ENCODE measurements at regions not wholly inside any gene's neighbourhood (a gene's known extent, or its start where the extent isn't known, plus 50 kb on each side); places are given as distances from the start of the nearest gene placed in this dataset.
"Not testable (repeated sequence)": the region's sequence is repeated elsewhere in the genome, so short reads cannot be mapped to it uniquely, and the experiment has no call there.

DNA sequence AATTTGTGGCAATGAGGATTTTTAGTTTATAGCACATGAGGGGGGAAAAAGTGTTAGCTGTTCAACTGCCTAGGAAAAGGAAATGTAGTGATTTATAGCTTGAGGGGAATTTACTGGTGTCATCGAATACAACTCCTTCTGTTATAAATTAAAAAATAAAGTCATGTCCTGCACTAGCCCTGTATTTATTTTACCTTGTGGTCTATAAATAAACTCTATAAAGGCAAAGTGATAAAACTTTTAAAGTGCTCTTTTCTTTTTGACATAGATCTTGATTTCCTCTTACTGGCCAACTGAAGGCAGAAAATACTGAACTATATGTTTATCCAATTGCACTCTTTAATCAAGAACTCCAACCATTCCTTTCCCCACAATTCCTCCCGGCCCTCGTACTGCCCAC is 672.1 kb upstream of the SLIT2 start:
- no peak for DNase-seq

DNA sequence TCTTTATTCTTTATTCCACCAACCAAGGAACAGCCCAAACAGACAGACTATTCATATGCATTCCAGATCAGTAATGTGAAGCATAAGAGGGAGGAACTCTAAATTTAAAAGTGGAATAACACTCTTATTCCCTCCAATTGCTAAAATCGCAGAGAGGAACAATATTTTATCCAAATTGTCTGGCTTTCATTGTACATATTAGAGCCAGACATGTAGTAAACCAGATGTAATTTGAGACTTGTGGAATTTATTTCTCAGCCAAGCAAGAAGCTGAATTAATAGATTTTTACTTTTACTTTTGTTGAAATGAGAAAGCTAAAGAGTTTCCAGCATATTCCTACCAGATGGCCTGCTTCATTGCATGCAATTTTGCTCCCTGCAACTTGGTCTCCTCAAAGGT is 674.6 kb upstream of the SLIT2 start:
- DNase-seq = no peak

DNA sequence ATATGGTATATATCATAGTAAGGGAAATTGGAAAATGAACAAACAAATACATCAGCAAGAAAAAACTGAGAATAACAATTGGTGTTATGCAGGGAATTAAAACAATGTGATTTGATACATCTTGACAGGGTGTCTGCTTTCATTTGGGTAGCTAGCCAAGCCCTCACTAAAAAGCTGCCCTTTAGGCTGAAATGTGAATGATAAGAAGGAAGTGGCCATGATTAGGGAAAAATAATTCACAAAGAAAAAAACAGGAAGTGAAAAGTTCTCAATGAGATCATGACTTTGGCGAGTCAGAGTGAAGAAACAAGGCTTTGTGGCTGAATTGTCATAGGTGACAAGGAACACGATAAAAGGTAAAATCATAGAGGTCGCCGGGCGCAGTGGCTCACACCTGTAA is 675.8 kb upstream of the SLIT2 start:
- no peak for DNase-seq

DNA sequence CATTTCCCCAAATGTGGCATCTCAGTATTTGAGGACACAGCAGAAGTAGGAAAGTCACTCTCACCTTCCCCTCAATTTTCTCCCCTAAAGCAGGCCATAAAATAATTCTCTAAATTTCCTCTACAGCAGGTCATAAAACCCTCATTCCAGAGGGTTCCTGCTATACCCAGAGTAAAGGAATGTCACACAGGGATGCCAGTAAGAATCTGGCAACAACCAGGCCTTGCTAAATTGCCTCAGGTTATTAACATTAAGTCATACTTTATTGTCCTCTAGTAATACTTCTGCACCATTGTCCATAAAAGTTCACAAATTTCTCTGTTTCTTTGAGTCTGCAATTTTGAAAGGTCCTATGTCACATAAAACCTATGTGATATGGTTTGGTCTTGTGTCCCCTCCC is 685.7 kb upstream of the SLIT2 start:
- DNase-seq = no peak

DNA sequence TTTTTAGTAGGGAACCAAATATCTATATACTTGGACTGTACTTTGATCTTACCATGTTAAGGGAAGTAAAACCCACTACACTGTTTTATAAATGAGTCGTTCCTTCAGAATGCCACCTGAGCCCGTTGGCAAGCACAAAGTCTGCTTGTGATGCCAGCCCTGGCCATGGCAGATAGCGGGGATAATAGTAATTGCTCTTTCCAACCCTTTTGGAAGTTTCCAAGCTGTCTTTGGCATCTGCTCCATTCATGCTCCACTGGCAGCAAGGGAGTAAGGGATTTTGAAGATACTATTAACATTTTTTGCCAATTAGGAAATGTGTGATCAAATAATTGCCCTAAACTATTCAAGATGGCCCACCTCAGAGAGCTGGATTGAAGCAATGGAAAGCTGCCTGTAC is 689.2 kb upstream of the SLIT2 start:
- DNase-seq = no peak

DNA sequence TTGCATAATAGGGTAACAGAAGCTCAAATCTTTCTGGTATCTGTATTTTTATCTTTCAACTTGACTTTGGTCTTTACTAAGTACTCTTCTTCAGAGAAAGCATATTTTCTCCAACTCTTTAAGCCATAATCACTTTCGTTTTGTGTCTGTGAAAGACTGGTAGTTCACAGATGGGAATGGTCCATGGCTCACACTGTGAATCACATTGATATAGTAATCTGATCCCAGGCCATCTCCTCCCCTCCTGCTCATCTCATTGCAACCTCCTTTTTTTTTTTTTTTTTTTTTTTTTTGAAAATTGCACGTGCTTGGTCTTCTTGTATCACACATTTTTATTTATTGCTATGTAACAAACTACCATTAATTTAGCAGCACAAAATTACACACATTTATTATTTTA is 694.5 kb upstream of the SLIT2 start:
- DNase-seq = no peak

DNA sequence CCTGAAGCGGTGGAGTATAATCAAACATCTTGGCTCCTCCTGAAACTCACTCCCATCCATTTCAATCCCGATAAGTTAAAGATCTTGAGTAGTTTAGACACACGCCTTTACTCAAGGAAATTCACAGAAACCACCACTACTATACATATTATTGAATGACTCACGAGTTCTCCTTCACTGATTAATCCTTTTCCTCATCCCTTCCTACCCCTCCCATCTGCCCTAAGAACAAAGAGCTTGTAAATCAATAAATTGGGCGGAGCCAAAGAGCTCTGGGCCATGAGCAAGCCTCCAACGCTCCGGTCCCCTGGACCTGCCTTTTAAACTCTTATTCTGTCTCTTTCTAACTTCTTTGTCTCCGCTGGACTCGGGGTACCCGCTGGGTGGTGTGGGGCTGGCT is 695.4 kb upstream of the SLIT2 start:
- not testable (repeated sequence) for DNase-seq

DNA sequence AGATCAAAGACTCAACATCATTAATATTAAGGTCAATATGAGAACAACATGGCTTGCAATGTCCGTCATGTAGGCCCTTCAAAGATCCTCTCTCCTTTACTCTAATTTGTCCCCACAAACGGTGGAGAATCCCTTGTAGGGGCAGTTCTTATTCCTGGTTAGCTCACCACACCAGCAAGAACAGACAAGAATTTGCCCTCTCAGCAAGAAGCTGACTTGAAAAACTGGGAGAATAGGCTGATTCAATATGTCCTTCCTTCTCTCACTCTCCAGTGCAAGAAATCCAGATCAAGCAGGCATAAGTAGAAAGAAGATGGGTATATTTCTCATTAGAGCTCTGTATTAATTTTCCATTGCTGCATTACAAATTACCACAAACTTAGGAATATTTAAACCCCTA is 704.2 kb upstream of the SLIT2 start:
- DNase-seq = no peak

DNA sequence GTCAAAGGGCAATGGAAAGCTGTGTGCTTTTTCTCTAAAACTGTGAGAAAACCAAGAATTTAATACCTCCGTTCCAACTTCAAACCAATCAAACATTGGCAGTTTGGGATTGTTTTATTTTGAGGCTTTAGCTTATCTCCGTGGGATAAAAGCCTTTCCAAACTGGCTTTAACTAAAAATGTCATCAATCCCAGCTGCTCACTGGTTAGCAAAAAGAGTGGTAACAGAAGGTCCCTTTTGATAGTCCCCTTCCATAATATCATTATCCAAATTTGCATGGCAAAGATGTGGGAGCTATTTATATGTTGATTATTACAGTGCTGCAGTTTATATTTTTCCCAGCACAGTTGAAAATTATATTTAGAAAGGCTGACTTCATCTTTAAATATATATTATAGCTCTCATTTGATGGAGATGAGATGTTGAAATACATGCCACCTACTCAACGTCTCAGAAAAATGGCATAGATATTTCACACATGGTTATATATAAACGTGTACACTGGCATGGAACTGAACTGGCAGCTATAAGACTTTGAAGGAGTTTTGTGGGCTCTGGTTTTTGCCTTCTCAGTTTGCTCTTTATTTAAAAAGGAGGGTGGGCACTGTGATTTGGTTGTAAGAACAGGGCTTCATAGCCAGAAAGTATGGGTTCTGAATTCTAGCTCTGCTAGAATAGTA is 707.1 kb upstream of the SLIT2 start:
- no peak for DNase-seq

DNA sequence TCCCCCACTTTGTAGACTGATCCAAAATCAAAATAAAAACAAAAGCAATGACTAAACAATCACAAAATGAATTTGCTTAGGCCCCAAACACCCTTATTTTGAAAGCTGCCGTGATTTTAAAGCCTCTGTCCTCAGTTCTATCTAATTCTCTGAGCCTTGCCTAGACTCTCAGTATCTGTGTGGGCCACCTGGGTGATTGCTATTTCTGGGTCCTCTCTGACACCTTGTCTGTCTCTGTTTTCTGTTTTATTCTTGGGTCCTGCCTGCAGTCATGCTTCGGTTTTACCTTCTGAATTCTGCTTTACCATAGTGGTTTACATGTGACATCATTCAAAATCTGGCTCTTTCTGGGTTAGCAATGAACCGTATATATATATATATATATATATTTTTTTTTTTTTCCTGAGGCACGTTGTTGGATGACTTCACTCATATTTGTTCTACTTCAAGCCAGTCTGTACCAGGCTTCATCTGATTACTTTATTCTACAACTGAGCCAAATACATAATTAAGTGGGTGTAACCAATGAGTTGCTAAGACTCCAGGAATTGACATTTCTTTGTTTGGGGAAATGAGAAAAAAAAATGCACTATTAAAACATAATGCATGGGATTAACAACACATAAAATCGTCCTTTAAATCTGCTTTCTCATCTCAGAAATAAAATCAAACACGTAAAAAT is 710.7 kb upstream of the SLIT2 start:
- no peak for DNase-seq

DNA sequence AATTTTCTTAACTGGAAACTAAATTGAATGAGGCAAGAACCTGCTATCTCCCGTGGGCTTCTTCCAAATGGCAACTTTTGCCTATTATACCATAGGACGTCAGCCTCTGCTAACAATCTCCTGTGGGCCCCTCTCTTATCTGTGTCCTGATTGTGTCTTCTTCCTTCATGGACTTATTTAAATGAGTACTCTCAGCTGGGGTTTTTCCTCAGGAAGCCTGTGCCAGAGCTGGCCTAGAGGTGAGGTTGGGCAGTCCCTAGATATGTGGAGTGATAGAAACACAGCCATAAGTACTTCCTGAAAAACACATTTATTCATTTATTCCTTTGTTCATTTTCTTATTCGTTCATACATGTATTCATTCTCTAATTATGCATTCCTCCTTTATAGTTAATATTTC is 712.5 kb upstream of the SLIT2 start:
- no peak for DNase-seq

DNA sequence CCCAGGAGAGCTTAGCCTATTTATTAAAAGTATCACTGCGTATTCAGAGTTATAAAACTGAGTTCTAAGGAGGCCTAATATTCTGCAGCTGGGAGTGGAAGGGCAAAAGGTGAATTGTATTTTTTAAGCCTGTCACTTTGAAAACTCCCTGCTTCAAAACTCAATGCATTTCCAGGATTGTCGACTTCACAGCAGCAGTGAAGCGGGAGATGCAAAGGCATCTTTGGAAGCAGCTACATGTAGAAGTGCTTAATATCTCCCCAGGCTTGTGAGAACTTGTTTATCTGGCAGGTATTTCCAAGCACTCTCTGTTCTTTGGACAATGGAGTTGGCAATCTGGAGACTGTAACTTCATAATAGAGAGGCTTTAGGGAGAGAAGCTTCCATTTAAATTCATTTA is 717.5 kb upstream of the SLIT2 start:
- DNase-seq = no peak

DNA sequence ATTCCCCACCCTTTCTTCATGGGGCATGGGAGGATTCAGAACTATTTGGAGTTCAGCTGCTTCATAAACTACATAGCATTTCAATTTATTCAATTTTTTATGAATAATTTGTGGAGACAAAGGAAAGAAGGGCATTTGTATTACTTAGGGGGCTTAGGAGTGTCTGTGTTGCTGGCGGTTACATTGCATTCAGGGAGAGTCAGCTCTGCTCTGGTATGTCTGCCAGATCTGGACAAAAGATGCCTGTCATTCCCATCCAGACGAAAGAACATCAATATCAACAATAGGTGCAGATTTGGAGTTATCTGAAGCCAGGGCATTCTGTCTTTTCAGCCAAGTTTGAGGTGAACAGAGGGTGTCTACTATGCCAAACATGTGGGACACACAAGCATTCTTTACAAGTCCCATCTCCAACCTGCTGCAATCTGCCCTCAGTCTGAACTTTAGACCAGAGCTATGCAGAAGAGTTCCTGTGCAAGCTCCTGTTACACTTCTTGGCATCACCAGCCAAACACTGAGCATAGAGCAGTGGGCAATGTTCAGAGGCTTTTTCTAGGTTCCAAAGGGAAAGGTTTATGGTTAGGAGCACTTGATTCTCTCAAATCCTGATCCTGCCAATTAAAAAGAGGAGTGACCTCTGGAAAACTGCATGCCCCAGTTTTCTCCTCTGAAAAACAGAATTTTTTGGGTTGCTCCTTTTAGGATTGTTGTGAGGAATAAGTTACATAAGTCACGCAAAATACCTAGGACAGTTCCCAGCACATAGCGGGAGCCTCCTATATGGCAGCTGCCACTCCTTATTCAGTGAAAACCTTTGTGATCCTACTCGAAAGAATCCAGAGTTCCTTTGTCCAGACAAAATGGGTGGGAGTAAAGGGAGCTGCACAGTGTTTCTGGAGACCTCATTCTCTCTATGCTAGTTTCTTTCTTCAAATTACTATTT is 719.5 kb upstream of the SLIT2 start:
- no peak for DNase-seq

DNA sequence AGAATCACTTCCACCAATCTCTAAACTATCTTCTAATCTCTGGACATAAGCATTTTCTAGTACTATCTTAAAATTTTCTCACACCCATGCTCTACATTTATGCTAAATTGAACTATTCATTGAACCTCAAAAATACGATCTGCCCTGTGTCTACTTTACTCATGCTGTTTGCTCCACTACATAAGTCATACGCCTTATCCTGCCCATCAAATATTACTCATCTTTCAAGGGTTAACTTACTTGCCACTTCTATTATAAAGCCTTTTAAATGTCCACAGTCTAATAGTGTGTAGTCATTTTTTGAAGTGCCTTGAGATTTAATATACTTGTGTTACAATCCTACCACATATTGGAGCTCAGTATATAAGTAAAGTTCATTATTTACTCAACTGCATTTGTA is 727.7 kb upstream of the SLIT2 start:
- DNase-seq = no peak

DNA sequence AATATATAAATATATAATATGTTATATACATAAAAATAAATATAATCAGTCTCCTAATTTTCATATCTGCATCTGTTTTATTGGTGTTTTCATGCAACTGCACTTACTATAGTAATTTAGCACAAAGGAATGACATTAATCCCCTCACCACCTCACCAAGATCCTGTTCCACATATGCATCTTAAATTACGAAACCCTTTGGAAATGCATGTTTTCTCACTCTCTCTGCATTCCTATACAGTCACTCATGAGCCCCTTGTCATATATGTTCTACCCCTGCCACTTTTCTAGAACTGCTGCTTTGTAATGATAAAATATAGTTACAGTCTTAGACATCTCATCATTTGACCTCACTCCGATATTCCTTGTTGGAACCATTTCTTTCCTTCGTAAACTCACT is 728.7 kb upstream of the SLIT2 start:
- no peak for DNase-seq

DNA sequence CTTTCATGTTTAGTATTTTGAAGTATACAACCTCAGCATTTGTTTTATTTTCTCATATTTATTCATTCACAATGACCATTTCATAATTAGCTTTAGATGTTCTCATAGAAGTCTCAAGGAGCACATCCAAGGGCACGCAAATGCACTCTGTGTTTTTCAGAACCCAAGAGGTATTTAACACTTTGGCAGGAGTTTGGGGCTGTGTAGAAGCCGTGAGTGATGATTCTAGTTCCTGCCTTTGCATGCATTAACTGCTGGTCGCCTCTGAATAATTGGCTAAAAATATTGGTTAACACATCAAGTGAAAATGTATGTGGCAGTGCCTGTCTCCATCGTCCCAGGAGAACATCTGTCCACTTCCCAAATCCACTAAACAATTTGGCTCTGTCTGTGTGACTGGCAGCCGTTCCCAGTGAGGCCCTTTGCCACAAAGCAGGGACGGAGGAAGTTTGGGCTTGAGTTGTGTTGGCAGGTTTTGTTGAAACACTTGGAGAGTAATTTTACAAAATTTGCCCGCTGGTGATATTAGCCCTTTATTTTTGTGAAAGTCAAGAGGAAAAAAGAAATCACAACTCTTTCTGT is 730.7 kb upstream of the SLIT2 start:
- DNase-seq = no peak

DNA sequence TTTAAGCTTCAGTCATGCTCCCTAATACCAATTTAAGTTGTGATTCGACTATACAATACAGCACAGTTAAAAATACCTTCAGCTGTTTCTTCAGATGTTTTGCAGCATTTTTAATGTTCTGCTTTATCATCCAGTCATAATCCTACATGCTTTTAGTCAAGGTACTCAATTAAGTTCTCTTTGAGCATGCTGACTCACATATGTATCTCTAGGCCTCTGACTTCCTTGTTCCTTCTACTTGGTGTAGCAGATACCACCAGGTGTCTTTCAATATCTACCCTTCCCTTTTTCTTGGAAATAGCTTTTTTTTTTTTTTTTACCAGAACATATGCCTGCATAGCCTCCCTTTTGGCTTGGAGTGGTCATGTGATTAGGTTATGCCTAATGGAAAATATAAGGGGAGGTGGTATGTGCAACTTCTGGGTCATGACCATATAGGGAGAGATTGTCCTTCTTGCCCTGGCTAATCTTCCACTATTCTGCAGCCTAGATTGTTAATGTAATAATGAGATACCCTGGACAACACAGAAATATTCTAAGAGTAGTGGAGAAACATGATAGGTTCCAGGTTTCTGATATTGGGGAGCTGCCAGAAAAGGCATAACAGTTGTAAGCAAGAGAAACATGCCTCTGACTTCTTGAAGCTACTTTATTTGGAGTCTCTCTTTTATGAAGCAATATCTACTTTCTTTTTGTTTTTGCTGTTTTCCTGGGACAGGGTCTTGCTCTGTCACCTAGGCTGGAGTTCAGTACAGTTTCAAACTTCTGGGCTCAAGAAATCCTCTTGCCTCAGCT is 737.2 kb upstream of the SLIT2 start:
- DNase-seq = no peak

DNA sequence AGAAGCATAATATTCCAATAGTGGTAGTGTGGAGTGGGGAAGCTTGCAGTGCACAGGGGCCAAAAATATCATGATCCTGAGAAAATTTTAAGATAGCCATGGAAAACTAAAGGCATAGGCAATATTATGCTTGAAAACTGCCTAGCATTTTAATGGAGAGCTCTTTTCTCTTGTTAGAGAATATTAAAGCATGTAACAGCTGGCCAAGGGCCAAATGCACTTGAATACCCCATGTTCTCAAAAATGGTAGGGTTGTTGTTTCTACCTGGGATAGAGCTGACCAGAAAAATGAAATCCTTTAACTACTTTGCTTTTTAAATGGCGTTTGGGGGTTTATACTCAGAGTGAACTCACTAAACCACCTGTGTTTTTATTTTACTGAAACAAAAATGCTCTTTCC is 739.6 kb upstream of the SLIT2 start:
- no peak for DNase-seq

DNA sequence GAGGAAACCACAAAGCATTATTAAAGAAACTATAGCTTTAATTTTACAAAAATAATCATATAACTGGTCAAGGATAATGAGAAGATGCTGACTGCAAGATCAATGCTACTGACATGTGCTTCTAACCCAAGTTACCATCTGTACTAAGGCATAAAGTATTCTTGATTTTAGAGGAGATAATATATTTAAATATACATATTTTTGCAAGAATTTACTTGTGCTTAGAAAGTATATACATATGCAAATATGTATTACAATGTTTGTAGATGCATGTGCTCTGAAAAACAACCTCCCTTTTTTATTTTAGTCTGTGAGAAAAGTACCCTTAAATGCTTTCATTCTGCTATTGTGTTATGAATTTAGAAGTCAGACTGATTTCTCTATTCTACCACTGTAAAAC is 740.7 kb upstream of the SLIT2 start:
- no peak for DNase-seq

DNA sequence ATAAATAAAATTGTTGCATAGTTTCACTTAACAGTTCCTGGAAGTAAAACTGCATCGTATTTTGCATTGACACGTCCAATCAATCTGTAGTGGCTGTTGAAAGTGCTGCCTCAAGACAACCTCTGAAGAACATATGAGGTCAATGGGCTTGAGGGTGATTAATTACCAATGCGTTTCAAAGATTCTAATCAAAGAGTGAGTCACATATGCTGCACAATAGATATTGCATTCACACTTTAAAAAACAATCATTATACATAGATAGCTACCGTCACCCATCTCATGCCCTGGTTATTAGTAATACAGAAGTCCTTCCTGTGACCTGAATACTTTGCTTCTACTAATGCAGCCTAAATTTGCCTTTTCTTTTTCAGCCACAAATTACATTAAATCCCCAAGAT is 743.3 kb upstream of the SLIT2 start:
- no peak for DNase-seq

DNA sequence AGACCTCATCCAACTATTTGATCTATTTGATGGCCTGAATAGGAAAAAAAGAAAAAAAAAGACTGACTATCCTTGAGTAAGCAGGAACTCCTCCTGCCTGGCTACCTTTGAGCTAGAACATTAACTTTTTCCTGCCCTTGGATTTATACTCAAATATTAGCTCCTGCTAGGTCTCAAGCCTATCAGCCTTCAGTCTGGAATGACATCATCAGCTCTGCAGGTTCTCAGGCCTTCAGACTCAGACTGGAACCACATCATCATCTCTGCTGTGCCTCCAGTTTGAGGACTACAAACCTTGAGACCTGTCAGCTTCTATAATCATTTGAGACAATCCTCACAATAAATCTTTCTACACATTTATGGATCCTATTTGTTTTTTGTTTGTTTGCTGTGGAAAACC is 754.0 kb upstream of the SLIT2 start:
- DNase-seq = no peak

DNA sequence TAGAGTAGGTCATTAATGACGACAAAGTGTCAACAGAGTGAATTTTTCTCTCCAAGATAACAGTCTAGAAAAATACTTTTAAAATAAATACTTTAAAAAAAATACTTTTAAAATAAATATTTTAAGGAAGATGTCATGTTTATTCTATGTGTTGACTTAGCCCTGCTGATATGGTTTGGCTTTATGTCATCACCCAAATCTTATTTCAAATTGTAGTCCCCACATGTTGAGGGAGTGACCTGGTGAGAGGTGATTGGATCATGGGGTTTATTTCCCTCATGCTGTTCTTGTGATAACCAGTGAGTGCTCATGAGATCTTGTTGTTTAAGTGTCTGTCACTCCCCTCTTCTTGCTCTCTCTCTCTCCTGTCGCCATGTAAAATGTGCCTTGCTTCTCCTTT is 754.9 kb upstream of the SLIT2 start:
- DNase-seq = no peak

DNA sequence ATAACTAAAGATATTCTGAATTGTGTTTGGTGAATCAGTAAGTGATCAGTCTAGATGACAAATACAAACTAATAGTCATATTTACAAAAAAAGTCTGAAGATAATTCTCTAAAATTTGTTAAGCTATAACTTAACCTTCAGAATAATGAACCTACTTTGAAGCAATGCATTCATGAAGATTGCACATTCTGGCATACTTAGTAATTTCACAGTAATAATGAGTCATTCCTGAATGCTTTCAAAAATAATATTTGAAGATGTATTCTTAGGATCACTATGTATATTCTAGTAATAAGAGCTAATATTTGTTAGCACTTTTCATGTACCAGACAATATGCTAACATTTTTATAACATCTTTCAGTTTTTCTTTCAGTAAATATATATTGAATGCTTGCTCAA is 756.7 kb upstream of the SLIT2 start:
- DNase-seq = no peak
